Chondrocyte (in vitro differentiated cells): ENCODE measurements at regions not wholly inside any gene's neighbourhood (a gene's known extent, or its start where the extent isn't known, plus 50 kb on each side); places are given as distances from the start of the nearest gene placed in this dataset.

Experiments
- DNase-seq: peaks from one replicate; pipeline ENCODE4 v3.0.0; 2021; ENCODE audit warnings: mixed read lengths, low spot score
- H3K27ac Mint-ChIP-seq: one replicate; pipeline ENCODE4 v1.8.0; 2021; ENCODE audit warnings: mild to moderate bottlenecking, moderate library complexity, mixed read lengths; ENCODE audit not compliant: unreplicated experiment
- H3K27me3 Mint-ChIP-seq: 2 replicates; pipeline ENCODE4 v1.8.0; 2021; ENCODE audit warnings: low read depth, mixed read lengths
- H3K36me3 Mint-ChIP-seq: 2 replicates; pipeline ENCODE4 v1.8.0; 2021; ENCODE audit warnings: low read depth, mixed read lengths
- H3K4me1 Mint-ChIP-seq: 2 replicates; pipeline ENCODE4 v1.8.0; 2021; ENCODE audit warnings: low read depth, mild to moderate bottlenecking, mixed read lengths
- H3K4me3 Mint-ChIP-seq: one replicate; pipeline ENCODE4 v1.8.0; 2021; ENCODE audit warnings: mild to moderate bottlenecking, moderate library complexity, mixed read lengths; ENCODE audit not compliant: unreplicated experiment
- H3K9me3 Mint-ChIP-seq: 2 replicates; pipeline ENCODE4 v1.8.0; 2021; ENCODE audit warnings: low read depth, mixed read lengths
- CTCF ChIP-seq: fragments of 200-600 bp; sonication (generic); IDR thresholded peaks from 2 replicates; pipeline ENCODE4 v1.5.0; 2021; ENCODE audit warnings: antibody characterized with exemption, mild to moderate bottlenecking, moderate library complexity

DNA sequence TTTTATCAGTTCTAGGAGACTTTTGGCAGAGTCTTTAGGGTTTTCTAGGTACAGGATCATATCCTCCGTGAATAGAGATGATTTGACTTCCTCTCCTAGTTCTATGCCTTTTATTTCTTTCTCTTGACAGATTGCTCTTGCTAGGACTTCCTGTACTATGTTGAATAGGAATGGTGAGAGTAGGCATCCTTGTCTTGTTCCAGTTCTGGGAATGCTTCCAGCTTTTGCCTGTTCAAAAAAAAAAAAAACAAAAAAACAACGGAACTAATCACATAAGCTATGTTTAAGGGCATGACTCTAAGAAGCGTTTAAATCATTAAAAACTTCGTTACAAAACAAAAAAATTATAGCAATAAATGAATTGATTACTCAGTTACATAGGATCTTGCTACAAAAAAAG is 145.7 kb downstream of the NUP35 start:
- no peaks in the 10 kb centered on the region for H3K36me3 Mint-ChIP-seq
- H3K4me1 Mint-ChIP-seq = no peaks in the 10 kb centered on the region
- no peak overlapping the region for H3K4me3 Mint-ChIP-seq
- H3K27ac Mint-ChIP-seq = no peak overlapping the region
- no peak for DNase-seq
- TF ChIP-seq CTCF = no peak
- peaks cover 11% of the 10 kb centered on the region for H3K9me3 Mint-ChIP-seq
- peaks cover 3% of the 10 kb centered on the region for H3K27me3 Mint-ChIP-seq

DNA sequence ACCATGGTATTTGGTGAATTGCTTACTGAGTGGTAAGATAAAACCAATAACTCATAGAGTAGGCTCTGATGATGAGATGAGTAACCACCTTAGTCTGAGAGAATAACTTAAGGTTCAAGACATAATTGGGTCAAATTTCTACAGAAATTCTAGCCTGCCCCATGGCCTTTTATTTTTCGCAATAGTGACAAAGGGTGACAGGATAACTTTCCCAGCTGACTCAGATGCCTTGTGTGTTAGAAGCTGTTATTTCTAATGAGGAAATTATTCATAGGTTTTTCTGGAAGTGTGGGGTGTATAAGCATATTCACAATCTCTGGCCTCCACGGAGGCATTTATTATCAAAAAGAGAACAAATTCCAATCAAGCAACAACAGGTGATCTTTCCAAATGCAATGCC is 159.0 kb downstream of the NUP35 start:
- DNase-seq = no peak
- H3K27ac Mint-ChIP-seq = no peak overlapping the region
- H3K4me3 Mint-ChIP-seq = no peak overlapping the region
- H3K9me3 Mint-ChIP-seq = no peaks in the 10 kb centered on the region
- no peaks in the 10 kb centered on the region for H3K36me3 Mint-ChIP-seq
- no peaks in the 10 kb centered on the region for H3K4me1 Mint-ChIP-seq
- peaks cover 5% of the 10 kb centered on the region for H3K27me3 Mint-ChIP-seq
- TF ChIP-seq CTCF = no peak

DNA sequence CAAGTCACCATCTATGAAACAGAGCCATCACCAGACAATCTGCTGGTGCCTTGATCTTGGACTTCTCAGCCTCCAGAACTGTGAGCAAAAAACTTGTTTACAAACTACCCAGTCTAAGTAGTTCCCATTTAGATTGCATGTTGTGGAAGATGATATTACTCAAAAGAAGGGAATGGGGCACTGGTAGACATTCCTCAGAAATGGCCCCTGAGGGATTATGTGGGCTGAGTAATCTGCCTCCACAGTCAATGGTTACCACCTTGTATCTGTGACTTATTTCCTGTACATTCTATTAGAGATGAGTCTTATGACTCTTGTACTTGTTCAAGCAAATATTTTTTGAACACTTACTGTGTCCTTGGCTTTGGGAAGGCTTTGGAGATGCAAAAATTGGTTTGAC is 160.4 kb downstream of the NUP35 start:
- TF ChIP-seq CTCF = no peak
- Mint-ChIP-seq H3K27ac (no peak overlapping the region), H3K27me3 (no peaks in the 10 kb centered on the region), H3K4me1 (no peaks in the 10 kb centered on the region), H3K4me3 (no peak overlapping the region), H3K36me3 (no peaks in the 10 kb centered on the region), H3K9me3 (no peaks in the 10 kb centered on the region)
- DNase-seq = no peak

- H3K4me3 Mint-ChIP-seq = no peak overlapping the region
These were observed 167.2 kb downstream of the NUP35 start for GRCh38 chr2:183291436-183291835.

DNA sequence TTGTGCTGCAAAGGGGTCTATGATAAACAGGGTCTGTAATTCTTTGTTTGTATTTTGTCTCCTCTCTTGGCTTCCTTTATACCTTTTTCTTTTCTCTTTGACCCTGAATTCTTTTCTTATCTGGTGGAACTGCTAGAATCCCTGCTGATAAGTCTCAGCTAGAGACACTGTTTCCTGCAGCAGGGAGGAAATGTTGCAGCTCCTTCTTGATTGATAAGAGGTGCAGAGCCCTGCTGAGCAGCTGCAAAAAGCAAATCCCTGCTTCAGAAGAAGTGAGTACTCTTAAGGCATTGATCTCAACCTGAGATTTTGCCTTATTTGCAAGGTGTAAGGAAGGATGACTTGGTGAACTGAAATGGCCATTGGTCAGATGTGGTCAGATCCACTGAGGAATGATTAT is 167.8 kb downstream of the NUP35 start:
- peaks cover 23% of the 10 kb centered on the region for H3K27me3 Mint-ChIP-seq
- no peak overlapping the region for H3K4me3 Mint-ChIP-seq
- H3K9me3 Mint-ChIP-seq = peaks cover 4% of the 10 kb centered on the region
- no peaks in the 10 kb centered on the region for H3K36me3 Mint-ChIP-seq
- DNase-seq = no peak
- H3K27ac Mint-ChIP-seq = no peak overlapping the region
- H3K4me1 Mint-ChIP-seq = no peaks in the 10 kb centered on the region
- no peak for TF ChIP-seq CTCF

More at GRCh38 chr2:183291436-183291835, 167.2 kb downstream of the NUP35 start:
- H3K27ac Mint-ChIP-seq = no peak overlapping the region
- H3K27me3 Mint-ChIP-seq = peaks cover 18% of the 10 kb centered on the region
- DNase-seq = no peak
- peaks cover 4% of the 10 kb centered on the region for H3K9me3 Mint-ChIP-seq
- TF ChIP-seq CTCF = no peak
- no peaks in the 10 kb centered on the region for H3K4me1 Mint-ChIP-seq
- H3K36me3 Mint-ChIP-seq = no peaks in the 10 kb centered on the region
